Hepatocyte (in vitro differentiated cells): ENCODE measurements at regions not wholly inside any gene's neighbourhood (a gene's known extent, or its start where the extent isn't known, plus 50 kb on each side); places are given as distances from the start of the nearest gene placed in this dataset.

Source experiments
- EZH2 ChIP-seq: fragments of 200-600 bp; sonication (generic); IDR thresholded peaks from 2 replicates; pipeline ENCODE4 v1.6.1; 2016; ENCODE audit warnings: antibody characterized with exemption, mild to moderate bottlenecking, borderline replicate concordance
- EZH2phosphoT487 ChIP-seq: fragments of 200-600 bp; sonication (generic); IDR thresholded peaks from one replicate; pipeline ENCODE4 v1.6.1; 2018; ENCODE audit warnings: antibody characterized with exemption, mild to moderate bottlenecking, low read depth, moderate library complexity; ENCODE audit not compliant: unreplicated experiment, severe bottlenecking
- TF ChIP-seq, protein P1 (sequence below): fragments of 200-600 bp; sonication (generic); IDR thresholded peaks from 2 replicates; pipeline ENCODE4 v1.5.1; 2016; ENCODE audit warnings: antibody characterized with exemption, mild to moderate bottlenecking; ENCODE audit not compliant: poor library complexity

DNA sequence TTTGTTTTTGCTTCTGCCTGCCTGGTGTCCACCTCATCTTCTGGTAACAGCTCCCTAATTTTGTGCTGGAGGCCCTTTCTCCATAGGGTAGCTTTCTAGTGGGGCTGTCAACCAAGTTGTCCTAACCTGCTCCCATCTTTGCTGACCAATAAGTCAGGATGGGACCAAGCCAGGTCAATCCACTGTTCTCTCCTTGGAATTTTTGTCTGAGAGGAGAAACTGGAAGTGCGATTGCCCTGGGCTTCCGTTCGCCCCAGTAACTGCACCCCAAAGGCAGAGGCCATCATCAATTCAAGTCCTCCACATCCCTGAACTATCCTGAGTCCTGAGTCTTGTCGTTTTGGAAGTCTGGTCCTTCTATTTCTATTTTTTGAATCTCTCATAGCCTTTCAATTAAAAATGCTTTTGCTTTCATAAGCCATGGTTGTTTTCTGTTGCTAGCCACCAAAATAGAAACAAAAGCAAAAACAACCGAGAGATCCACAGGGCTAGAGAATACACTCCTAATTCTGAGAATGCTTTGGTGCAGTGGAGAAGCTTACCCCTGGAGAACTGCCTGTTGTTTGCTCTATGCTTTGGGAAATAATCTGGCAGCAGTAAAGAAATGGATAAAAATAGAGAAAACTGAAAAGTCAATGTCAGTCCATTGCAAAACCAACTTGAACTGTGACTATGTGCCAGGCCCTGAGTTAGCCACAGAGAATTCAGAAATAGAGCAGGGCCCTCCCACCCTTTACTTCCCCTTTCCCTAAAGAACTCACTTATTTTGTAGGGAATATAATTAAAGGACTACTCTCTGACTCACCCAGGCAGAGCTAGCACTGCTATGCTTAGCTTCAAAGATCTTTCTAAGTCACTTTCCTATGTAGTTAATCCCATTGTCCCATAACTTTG is 368.1 kb downstream of the CXCL12 start:
- no peak for TF ChIP-seq EZH2
- TF ChIP-seq, protein P1, sequence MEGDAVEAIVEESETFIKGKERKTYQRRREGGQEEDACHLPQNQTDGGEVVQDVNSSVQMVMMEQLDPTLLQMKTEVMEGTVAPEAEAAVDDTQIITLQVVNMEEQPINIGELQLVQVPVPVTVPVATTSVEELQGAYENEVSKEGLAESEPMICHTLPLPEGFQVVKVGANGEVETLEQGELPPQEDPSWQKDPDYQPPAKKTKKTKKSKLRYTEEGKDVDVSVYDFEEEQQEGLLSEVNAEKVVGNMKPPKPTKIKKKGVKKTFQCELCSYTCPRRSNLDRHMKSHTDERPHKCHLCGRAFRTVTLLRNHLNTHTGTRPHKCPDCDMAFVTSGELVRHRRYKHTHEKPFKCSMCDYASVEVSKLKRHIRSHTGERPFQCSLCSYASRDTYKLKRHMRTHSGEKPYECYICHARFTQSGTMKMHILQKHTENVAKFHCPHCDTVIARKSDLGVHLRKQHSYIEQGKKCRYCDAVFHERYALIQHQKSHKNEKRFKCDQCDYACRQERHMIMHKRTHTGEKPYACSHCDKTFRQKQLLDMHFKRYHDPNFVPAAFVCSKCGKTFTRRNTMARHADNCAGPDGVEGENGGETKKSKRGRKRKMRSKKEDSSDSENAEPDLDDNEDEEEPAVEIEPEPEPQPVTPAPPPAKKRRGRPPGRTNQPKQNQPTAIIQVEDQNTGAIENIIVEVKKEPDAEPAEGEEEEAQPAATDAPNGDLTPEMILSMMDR = no peak
- TF ChIP-seq EZH2phosphoT487 = no peak
